ENCODE measurements at regions not wholly inside any gene's neighbourhood (a gene's known extent, or its start where the extent isn't known, plus 50 kb on each side); places are given as distances from the start of the nearest gene placed in this dataset.

DNA sequence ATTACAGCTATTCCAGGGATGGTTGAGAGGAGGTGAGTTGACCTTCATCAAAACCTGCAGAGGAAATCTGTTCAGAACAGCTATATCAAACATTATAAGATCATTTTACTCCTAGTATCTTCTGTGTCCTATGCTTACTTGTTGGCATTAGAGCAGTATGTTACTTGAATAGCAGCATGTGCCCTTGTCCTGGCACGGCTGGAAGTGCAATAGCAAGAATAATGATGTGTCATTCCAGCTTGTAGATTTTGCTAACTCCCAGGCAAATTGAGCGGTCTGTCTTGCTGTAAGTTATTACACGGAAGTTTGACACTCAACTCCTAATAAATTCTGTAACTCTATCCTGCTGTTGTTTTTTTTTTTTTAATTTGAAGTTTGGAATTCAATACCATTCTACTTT, 385.5 kb downstream of the TENT5A start (continued):
- TF ChIP-seq, protein P1, sequence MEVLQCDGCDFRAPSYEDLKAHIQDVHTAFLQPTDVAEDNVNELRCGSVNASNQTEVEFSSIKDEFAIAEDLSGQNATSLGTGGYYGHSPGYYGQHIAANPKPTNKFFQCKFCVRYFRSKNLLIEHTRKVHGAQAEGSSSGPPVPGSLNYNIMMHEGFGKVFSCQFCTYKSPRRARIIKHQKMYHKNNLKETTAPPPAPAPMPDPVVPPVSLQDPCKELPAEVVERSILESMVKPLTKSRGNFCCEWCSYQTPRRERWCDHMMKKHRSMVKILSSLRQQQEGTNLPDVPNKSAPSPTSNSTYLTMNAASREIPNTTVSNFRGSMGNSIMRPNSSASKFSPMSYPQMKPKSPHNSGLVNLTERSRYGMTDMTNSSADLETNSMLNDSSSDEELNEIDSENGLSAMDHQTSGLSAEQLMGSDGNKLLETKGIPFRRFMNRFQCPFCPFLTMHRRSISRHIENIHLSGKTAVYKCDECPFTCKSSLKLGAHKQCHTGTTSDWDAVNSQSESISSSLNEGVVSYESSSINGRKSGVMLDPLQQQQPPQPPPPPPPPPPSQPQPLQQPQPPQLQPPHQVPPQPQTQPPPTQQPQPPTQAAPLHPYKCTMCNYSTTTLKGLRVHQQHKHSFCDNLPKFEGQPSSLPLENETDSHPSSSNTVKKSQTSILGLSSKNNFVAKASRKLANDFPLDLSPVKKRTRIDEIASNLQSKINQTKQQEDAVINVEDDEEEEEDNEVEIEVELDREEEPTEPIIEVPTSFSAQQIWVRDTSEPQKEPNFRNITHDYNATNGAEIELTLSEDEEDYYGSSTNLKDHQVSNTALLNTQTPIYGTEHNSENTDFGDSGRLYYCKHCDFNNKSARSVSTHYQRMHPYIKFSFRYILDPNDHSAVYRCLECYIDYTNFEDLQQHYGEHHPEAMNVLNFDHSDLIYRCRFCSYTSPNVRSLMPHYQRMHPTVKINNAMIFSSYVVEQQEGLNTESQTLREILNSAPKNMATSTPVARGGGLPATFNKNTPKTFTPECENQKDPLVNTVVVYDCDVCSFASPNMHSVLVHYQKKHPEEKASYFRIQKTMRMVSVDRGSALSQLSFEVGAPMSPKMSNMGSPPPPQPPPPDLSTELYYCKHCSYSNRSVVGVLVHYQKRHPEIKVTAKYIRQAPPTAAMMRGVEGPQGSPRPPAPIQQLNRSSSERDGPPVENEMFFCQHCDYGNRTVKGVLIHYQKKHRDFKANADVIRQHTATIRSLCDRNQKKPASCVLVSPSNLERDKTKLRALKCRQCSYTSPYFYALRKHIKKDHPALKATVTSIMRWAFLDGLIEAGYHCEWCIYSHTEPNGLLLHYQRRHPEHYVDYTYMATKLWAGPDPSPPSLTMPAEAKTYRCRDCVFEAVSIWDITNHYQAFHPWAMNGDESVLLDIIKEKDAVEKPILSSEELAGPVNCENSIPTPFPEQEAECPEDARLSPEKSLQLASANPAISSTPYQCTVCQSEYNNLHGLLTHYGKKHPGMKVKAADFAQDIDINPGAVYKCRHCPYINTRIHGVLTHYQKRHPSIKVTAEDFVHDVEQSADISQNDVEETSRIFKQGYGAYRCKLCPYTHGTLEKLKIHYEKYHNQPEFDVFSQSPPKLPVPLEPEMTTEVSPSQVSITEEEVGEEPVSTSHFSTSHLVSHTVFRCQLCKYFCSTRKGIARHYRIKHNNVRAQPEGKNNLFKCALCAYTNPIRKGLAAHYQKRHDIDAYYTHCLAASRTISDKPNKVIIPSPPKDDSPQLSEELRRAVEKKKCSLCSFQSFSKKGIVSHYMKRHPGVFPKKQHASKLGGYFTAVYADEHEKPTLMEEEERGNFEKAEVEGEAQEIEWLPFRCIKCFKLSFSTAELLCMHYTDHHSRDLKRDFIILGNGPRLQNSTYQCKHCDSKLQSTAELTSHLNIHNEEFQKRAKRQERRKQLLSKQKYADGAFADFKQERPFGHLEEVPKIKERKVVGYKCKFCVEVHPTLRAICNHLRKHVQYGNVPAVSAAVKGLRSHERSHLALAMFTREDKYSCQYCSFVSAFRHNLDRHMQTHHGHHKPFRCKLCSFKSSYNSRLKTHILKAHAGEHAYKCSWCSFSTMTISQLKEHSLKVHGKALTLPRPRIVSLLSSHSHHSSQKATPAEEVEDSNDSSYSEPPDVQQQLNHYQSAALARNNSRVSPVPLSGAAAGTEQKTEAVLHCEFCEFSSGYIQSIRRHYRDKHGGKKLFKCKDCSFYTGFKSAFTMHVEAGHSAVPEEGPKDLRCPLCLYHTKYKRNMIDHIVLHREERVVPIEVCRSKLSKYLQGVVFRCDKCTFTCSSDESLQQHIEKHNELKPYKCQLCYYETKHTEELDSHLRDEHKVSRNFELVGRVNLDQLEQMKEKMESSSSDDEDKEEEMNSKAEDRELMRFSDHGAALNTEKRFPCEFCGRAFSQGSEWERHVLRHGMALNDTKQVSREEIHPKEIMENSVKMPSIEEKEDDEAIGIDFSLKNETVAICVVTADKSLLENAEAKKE (CRISPR knock-in tag; IDR thresholded peaks at IDR 0.05): no peak
- TF ChIP-seq CREB1 (CRISPR knock-in tag; IDR thresholded peaks at IDR 0.05; ENCODE audit: low read depth): no peak
- TF ChIP-seq STAT1 (IDR thresholded peaks at IDR 0.05; ENCODE audit: unreplicated experiment): no peak

DNA sequence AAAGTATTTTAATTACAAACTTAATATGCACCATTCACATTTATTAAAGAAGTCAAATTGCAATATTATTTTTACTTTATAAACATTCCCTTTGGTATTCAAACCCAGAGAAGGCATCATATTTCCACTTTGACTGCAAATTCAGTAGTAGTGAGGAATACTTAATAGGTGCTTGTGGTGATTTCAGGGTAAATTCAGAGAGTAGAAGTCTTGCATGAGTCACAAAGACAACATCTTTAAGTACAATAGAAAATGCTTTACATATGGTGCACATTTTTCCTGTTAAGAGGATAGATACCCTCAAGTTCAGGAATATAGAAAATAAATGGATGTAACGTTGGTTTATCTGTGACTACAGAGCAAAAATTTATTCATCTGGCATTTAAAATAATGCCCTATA, 390.2 kb downstream of the TENT5A start:
- H3K4me1 ChIP-seq (ENCODE audit: insufficient read depth): 0 out of 2 replicates have a peak, but pooled peaks cover 1% of the 10 kb centered on the region
- no peaks in the 10 kb centered on the region for H3K9me3 Mint-ChIP-seq
- H3K4me3 ChIP-seq: no peak overlapping the region
- no peak overlapping the region for H3K27ac Mint-ChIP-seq
- H4K20me1 ChIP-seq (replicated peaks; ENCODE audit: insufficient read depth): no peaks in the 10 kb centered on the region
- H3K4me2 ChIP-seq: no peak overlapping the region
- peaks cover 9% of the 10 kb centered on the region; the same call in 2 of the 3 replicates for H3K4me1 Mint-ChIP-seq
- ATAC-seq (no peak), DNase-seq (ENCODE audit: low spot score) (no peak)
- no peaks in the 10 kb centered on the region for H3K27me3 Mint-ChIP-seq (ENCODE audit: insufficient read depth, low read depth, poor library complexity)
- no peaks in the 10 kb centered on the region for H3K36me3 Mint-ChIP-seq (ENCODE audit: low read depth)
- H3K9me2 ChIP-seq (ENCODE audit: insufficient read depth): 0 out of 2 replicates have a peak, but pooled peaks cover 6% of the 10 kb centered on the region
- H3F3A ChIP-seq (replicated peaks; ENCODE audit: low read depth): no peaks in the 10 kb centered on the region
- no peak overlapping the region for H3K4me3 Mint-ChIP-seq
- no peak overlapping the region for H3K27ac ChIP-seq (ENCODE audit: low read depth)
- no peaks in the 10 kb centered on the region for H3K27me3 ChIP-seq (ENCODE audit: insufficient read depth)
- no peak overlapping the region for H2AFZ ChIP-seq
- H3K36me3 ChIP-seq (ENCODE audit: insufficient read depth): no peaks in the 10 kb centered on the region
- no peaks in the 10 kb centered on the region for H3K79me2 ChIP-seq (replicated peaks; ENCODE audit: insufficient read depth)
- TF ChIP-seq, protein P2, sequence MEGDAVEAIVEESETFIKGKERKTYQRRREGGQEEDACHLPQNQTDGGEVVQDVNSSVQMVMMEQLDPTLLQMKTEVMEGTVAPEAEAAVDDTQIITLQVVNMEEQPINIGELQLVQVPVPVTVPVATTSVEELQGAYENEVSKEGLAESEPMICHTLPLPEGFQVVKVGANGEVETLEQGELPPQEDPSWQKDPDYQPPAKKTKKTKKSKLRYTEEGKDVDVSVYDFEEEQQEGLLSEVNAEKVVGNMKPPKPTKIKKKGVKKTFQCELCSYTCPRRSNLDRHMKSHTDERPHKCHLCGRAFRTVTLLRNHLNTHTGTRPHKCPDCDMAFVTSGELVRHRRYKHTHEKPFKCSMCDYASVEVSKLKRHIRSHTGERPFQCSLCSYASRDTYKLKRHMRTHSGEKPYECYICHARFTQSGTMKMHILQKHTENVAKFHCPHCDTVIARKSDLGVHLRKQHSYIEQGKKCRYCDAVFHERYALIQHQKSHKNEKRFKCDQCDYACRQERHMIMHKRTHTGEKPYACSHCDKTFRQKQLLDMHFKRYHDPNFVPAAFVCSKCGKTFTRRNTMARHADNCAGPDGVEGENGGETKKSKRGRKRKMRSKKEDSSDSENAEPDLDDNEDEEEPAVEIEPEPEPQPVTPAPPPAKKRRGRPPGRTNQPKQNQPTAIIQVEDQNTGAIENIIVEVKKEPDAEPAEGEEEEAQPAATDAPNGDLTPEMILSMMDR (conservative IDR thresholded peaks at IDR 0.05; ENCODE audit: low read depth in 2 of 2): no peak
- TF ChIP-seq POLR2AphosphoS5 (IDR thresholded peaks at IDR 0.05; ENCODE audit: low read depth): no peak
- TF ChIP-seq REST (IDR thresholded peaks at IDR 0.05; ENCODE audit: unreplicated experiment): no peak
- TF ChIP-seq STAT1 (IDR thresholded peaks at IDR 0.05; ENCODE audit: unreplicated experiment): no peak
- no peak for TF ChIP-seq NANOG (IDR thresholded peaks at IDR 0.05; ENCODE audit: borderline replicate concordance)
- TF ChIP-seq JUNB (IDR thresholded peaks at IDR 0.05; ENCODE audit: unreplicated experiment): no peak
- TF ChIP-seq, protein P3, sequence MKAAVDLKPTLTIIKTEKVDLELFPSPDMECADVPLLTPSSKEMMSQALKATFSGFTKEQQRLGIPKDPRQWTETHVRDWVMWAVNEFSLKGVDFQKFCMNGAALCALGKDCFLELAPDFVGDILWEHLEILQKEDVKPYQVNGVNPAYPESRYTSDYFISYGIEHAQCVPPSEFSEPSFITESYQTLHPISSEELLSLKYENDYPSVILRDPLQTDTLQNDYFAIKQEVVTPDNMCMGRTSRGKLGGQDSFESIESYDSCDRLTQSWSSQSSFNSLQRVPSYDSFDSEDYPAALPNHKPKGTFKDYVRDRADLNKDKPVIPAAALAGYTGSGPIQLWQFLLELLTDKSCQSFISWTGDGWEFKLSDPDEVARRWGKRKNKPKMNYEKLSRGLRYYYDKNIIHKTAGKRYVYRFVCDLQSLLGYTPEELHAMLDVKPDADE (IDR thresholded peaks at IDR 0.05): no peak
- no peak for TF ChIP-seq CREB1 (CRISPR knock-in tag; IDR thresholded peaks at IDR 0.05; ENCODE audit: low read depth)
- no peak for TF ChIP-seq ZNF114 (CRISPR knock-in tag; IDR thresholded peaks at IDR 0.05)

Data from GM23338 (cell line).